ENCODE measurements at regions not wholly inside any gene's neighbourhood (a gene's known extent, or its start where the extent isn't known, plus 50 kb on each side); places are given as distances from the start of the nearest gene placed in this dataset.

DNA sequence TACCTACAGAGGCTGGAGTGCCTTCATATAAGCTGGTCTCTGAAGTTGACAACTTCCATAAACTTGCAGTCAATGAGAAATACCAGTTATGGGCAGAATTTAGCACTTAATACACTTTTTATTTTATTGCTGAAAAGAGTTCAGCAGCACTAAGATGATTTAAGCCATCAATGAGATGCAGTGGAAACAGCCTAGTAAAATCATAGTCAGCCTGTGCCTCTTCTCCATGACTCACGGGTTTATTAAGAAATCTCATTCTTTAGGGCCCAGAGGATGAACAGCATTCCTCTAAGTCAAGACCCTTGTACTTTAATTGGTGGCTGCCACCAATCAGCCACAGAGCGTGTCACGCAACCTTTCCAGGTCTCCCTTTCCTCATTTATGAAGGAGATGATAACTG is 1357.9 kb upstream of the CELF4 start:
- TF ChIP-seq, protein P1, sequence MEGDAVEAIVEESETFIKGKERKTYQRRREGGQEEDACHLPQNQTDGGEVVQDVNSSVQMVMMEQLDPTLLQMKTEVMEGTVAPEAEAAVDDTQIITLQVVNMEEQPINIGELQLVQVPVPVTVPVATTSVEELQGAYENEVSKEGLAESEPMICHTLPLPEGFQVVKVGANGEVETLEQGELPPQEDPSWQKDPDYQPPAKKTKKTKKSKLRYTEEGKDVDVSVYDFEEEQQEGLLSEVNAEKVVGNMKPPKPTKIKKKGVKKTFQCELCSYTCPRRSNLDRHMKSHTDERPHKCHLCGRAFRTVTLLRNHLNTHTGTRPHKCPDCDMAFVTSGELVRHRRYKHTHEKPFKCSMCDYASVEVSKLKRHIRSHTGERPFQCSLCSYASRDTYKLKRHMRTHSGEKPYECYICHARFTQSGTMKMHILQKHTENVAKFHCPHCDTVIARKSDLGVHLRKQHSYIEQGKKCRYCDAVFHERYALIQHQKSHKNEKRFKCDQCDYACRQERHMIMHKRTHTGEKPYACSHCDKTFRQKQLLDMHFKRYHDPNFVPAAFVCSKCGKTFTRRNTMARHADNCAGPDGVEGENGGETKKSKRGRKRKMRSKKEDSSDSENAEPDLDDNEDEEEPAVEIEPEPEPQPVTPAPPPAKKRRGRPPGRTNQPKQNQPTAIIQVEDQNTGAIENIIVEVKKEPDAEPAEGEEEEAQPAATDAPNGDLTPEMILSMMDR (IDR thresholded peaks at IDR 0.05; ENCODE audit: insufficient read depth, low read depth, low read length), result no peak
- TF ChIP-seq EZH2 (IDR thresholded peaks at IDR 0.05; ENCODE audit: insufficient read depth, low read length), result no peak
